ENCODE measurements at regions not wholly inside any gene's neighbourhood (a gene's known extent, or its start where the extent isn't known, plus 50 kb on each side); places are given as distances from the start of the nearest gene placed in this dataset.

DNA sequence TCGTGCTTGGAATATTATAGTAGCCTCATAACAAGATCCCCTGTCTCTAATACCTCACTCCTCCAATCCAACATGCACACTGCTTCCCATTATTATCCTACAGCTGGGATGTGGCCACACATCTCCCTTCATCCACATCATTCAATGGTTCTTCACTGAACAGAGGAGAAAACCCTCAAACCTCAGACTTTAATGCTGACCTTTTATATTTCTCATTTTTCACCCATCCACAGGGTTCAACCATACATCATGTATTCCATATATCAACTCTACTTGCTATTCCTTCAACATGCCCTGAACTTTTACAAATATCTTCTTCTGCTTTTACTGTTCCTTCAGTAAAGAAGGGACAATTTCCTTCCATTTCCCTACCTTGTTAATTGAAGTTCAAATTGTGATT is 396.8 kb downstream of the TLE4 start:
- TF ChIP-seq, protein P1, sequence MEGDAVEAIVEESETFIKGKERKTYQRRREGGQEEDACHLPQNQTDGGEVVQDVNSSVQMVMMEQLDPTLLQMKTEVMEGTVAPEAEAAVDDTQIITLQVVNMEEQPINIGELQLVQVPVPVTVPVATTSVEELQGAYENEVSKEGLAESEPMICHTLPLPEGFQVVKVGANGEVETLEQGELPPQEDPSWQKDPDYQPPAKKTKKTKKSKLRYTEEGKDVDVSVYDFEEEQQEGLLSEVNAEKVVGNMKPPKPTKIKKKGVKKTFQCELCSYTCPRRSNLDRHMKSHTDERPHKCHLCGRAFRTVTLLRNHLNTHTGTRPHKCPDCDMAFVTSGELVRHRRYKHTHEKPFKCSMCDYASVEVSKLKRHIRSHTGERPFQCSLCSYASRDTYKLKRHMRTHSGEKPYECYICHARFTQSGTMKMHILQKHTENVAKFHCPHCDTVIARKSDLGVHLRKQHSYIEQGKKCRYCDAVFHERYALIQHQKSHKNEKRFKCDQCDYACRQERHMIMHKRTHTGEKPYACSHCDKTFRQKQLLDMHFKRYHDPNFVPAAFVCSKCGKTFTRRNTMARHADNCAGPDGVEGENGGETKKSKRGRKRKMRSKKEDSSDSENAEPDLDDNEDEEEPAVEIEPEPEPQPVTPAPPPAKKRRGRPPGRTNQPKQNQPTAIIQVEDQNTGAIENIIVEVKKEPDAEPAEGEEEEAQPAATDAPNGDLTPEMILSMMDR (IDR thresholded peaks at IDR 0.05): no peak

DNA sequence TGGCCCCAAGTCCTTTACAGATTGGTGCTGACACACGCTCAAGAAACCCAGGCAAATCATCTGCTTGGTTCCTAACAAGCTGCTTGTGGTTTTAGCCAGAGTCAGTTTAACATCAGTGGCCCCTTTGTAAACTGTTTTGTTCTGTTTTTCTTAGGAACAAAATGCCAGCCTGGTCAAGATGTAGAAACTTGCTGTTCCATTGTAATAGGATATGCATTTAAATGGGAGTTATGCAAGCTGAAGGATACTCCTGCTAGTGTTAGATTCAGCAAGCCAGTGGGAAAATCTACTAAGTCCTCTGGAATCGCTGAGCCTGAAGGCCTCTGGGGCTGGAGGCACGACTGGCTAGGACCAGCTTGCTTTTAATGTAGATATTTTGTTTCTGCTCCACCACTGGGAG is 391.1 kb downstream of the TLE4 start:
- DNase-seq (ENCODE audit: low spot score) (no peak), ATAC-seq (ENCODE audit: low FRiP score) (no peak)
- TF ChIP-seq, protein P1 (IDR thresholded peaks at IDR 0.05): no peak

More for the DNA sequence above, 396.8 kb downstream of the TLE4 start:
- DNase-seq (ENCODE audit: low spot score) (no peak), ATAC-seq (ENCODE audit: low FRiP score) (no peak)

DNA sequence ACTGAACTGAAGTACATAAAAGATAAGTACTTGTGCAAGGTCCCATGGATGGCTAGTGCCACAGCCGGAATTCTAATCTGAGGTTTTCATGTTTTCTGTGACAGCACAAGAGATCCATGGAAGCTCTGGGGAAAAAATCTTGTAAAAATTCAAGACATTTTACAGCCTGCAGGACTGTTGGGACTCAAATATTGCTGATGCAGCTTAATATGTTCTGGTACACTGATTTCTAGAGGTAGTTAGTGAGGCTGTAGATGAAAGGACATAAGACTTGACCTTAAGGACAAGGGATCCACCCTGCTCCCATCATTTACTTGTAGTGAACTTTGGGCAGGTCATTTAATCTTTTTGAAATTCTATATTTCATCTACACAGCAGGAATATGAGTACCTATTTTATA is 390.4 kb downstream of the TLE4 start:
- no peak for DNase-seq (ENCODE audit: low spot score)
- no peak for ATAC-seq (ENCODE audit: low FRiP score)
- TF ChIP-seq, protein P1 (IDR thresholded peaks at IDR 0.05): no peak

GRCh38 chr9:79955300-79955699 is 383.5 kb downstream of the TLE4 start:
- TF ChIP-seq, protein P1 (IDR thresholded peaks at IDR 0.05): no peak
- DNase-seq (ENCODE audit: low spot score): no peak
- ATAC-seq (ENCODE audit: low FRiP score): no peak

- DNase-seq (ENCODE audit: low spot score) (no peak), ATAC-seq (ENCODE audit: low FRiP score) (no peak)
- TF ChIP-seq, protein P1 (IDR thresholded peaks at IDR 0.05): no peak
Measured at GRCh38 chr9:79953908-79954307, 382.1 kb downstream of the TLE4 start.

DNA sequence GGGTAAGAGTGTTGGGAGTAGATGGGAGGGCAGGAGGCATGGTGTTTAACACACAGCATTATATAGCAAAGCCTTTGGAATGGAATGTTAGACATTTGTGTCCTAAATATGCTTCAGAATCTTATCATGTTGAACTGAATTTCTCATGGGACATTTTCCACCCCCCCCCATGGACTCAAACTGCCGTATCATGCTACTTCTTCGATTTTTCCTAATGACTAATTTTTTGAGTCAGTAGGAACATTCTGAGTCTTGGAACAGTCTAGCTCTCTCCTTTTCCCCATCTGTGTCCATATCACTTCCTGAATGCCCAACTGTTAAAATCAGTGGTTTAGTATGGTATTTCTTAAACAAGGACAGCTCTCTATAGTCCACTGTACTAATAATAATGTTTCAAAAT is 380.6 kb downstream of the TLE4 start:
- DNase-seq (ENCODE audit: low spot score) (no peak), ATAC-seq (ENCODE audit: low FRiP score) (no peak)
- TF ChIP-seq, protein P1 (IDR thresholded peaks at IDR 0.05): no peak

DNA sequence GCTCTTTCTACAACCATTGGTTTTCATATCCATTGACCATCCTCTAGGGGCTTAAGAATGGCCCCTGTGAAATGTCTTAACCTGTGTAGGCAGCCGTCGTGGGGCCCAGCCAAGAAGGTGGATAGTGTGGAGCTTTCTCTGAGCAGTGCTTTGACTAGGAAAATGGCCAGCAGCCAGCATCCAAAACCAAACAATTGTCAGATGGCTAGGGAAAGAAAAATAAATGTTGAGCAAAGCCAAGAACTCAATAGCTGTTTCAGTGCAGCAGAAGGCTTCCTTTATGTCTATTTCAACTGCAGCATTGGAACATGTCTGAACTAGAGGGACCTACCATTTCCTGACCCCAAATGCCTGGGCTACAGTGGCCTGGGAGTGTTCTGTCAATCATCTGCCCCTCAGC is 374.9 kb downstream of the TLE4 start:
- TF ChIP-seq, protein P1 (IDR thresholded peaks at IDR 0.05): no peak
- DNase-seq (ENCODE audit: low spot score) (no peak), ATAC-seq (ENCODE audit: low FRiP score) (no peak)
